GM19468 (cell line): ENCODE measurements at regions not wholly inside any gene's neighbourhood (a gene's known extent, or its start where the extent isn't known, plus 50 kb on each side); places are given as distances from the start of the nearest gene placed in this dataset.
"Not testable (repeated sequence)": the region's sequence is repeated elsewhere in the genome, so short reads cannot be mapped to it uniquely, and the experiment has no call there.

ENCODE experiments used
- ATAC-seq: cut with Tn5 transposase; IDR thresholded peaks from one replicate; pipeline ENCODE4 v1.9.1; 2021; ENCODE audit warnings: mild to moderate bottlenecking, moderate library complexity, moderate number of reproducible peaks; ENCODE audit not compliant: unreplicated experiment; ENCODE audit errors: extremely low read depth

- no peak for ATAC-seq
Measured at GRCh38 chrX:113260474-113260873, 419.8 kb upstream of the AMOT start.

- no peak for ATAC-seq
Measured at GRCh38 chrX:113222305-113222704, 381.7 kb upstream of the AMOT start.

- no peak for ATAC-seq
Measured at GRCh38 chrX:113212052-113212451, 371.4 kb upstream of the AMOT start.

GRCh38 chrX:113202601-113203000 is 362.0 kb upstream of the AMOT start:
- no peak for ATAC-seq

GRCh38 chrX:113195949-113196348 is 355.3 kb upstream of the AMOT start:
- ATAC-seq: no peak

- ATAC-seq: no peak
Measured at GRCh38 chrX:113192418-113192817, 351.8 kb upstream of the AMOT start.

GRCh38 chrX:113157496-113157895 is 316.9 kb upstream of the AMOT start:
- no peak for ATAC-seq

GRCh38 chrX:113154315-113154714 is 313.7 kb upstream of the AMOT start:
- ATAC-seq: not testable (repeated sequence)

GRCh38 chrX:113136836-113137235 is 296.2 kb upstream of the AMOT start:
- no peak for ATAC-seq

GRCh38 chrX:113133316-113133715 is 292.7 kb upstream of the AMOT start:
- no peak for ATAC-seq

GRCh38 chrX:113124693-113125092 is 284.1 kb upstream of the AMOT start:
- ATAC-seq: no peak

GRCh38 chrX:113075521-113075920 is 234.9 kb upstream of the AMOT start:
- no peak for ATAC-seq

- no peak for ATAC-seq
Measured at GRCh38 chrX:113059714-113060113, 219.1 kb upstream of the AMOT start.

GRCh38 chrX:113058634-113059033 is 218.0 kb upstream of the AMOT start:
- ATAC-seq: no peak

GRCh38 chrX:113048896-113049295 is 208.3 kb upstream of the AMOT start:
- no peak for ATAC-seq

- ATAC-seq: no peak
Measured at GRCh38 chrX:113048480-113048879, 207.8 kb upstream of the AMOT start.

- no peak for ATAC-seq
Measured at GRCh38 chrX:113033966-113034680, 193.5 kb upstream of the AMOT start.

- ATAC-seq: no peak
Measured at GRCh38 chrX:113019958-113020357, 179.3 kb upstream of the AMOT start.

GRCh38 chrX:113009837-113010236 is 169.2 kb upstream of the AMOT start:
- no peak for ATAC-seq

- ATAC-seq: no peak
Measured at GRCh38 chrX:113009029-113009428, 168.4 kb upstream of the AMOT start.

- ATAC-seq: no peak
Measured at GRCh38 chrX:113001836-113002235, 161.2 kb upstream of the AMOT start.

GRCh38 chrX:112997991-112998390 is 157.4 kb upstream of the AMOT start:
- ATAC-seq: no peak
